Memory B cell (primary cell): ENCODE measurements at regions not wholly inside any gene's neighbourhood (a gene's known extent, or its start where the extent isn't known, plus 50 kb on each side); places are given as distances from the start of the nearest gene placed in this dataset.

Experiments
- ATAC-seq: fragments of 150-1000 bp; cut with Tn5 transposase; 2 replicates; pipeline ENCODE4 v1.10.0; 2021; ENCODE audit warnings: low read depth, mild to moderate bottlenecking, moderate library complexity
- DNase-seq, 2 donors: peaks; one replicate each; pipeline ENCODE4 v3.0.0; 2022; ENCODE audit warnings: low spot score in 2 of 2
- H3K27ac Mint-ChIP-seq: one replicate; pipeline ENCODE4 v1.8.0; 2022; ENCODE audit warnings: mild to moderate bottlenecking, moderate library complexity, mixed read lengths
- H3K27me3 Mint-ChIP-seq: one replicate; pipeline ENCODE4 v1.8.0; 2022; ENCODE audit warnings: mixed read lengths
- H3K36me3 Mint-ChIP-seq: one replicate; pipeline ENCODE4 v1.8.0; 2022; ENCODE audit warnings: mild to moderate bottlenecking, mixed read lengths
- H3K4me1 Mint-ChIP-seq: one replicate; pipeline ENCODE4 v1.8.0; 2022; ENCODE audit warnings: mixed read lengths
- H3K4me3 Mint-ChIP-seq: one replicate; pipeline ENCODE4 v1.8.0; 2022; ENCODE audit warnings: mild to moderate bottlenecking, moderate library complexity, mixed read lengths
- H3K9me3 Mint-ChIP-seq: one replicate; pipeline ENCODE4 v1.8.0; 2022; ENCODE audit warnings: mixed read lengths

- Mint-ChIP-seq H3K27me3 (no peaks in the 10 kb centered on the region), H3K9me3 (peaks cover 12% of the 10 kb centered on the region), H3K27ac (no peak overlapping the region), H3K4me3 (no peak overlapping the region), H3K36me3 (no peaks in the 10 kb centered on the region), H3K4me1 (no peaks in the 10 kb centered on the region)
- DNase-seq: no peak
- ATAC-seq: no peak
Observed at GRCh38 chr1:98502937-98503336, 158.6 kb upstream of the SNX7 start.

- no peak overlapping the region for H3K4me3 Mint-ChIP-seq
- DNase-seq (no peak), ATAC-seq (no peak)
Observed at GRCh38 chr1:98500324-98500723, 161.2 kb upstream of the SNX7 start.

GRCh38 chr1:98498651-98499050 lies 162.9 kb upstream of the SNX7 start:
- Mint-ChIP-seq H3K9me3 (no peaks in the 10 kb centered on the region), H3K27ac (no peak overlapping the region), H3K27me3 (no peaks in the 10 kb centered on the region), H3K36me3 (no peaks in the 10 kb centered on the region), H3K4me1 (no peaks in the 10 kb centered on the region), H3K4me3 (no peak overlapping the region)
- ATAC-seq (no peak), DNase-seq (no peak)

More at GRCh38 chr1:98500324-98500723, 161.2 kb upstream of the SNX7 start:
- Mint-ChIP-seq H3K27ac (no peak overlapping the region), H3K9me3 (no peaks in the 10 kb centered on the region), H3K4me1 (no peaks in the 10 kb centered on the region), H3K36me3 (no peaks in the 10 kb centered on the region), H3K27me3 (no peaks in the 10 kb centered on the region)

- no peak for ATAC-seq
- Mint-ChIP-seq H3K27me3 (no peaks in the 10 kb centered on the region), H3K4me1 (no peaks in the 10 kb centered on the region), H3K36me3 (no peaks in the 10 kb centered on the region), H3K4me3 (no peak overlapping the region), H3K27ac (no peak overlapping the region), H3K9me3 (no peaks in the 10 kb centered on the region)
- no peak for DNase-seq
Observed at GRCh38 chr1:98497497-98497896, 164.0 kb upstream of the SNX7 start.

- ATAC-seq (no peak), DNase-seq (no peak)
- no peaks in the 10 kb centered on the region for H3K27me3 Mint-ChIP-seq
Observed at GRCh38 chr1:98496256-98496995, 165.1 kb upstream of the SNX7 start.

GRCh38 chr1:98493469-98493868 lies 168.1 kb upstream of the SNX7 start:
- H3K36me3 Mint-ChIP-seq: no peaks in the 10 kb centered on the region
- H3K27ac Mint-ChIP-seq: no peak overlapping the region
- H3K4me3 Mint-ChIP-seq: no peak overlapping the region
- no peaks in the 10 kb centered on the region for H3K27me3 Mint-ChIP-seq
- DNase-seq: no peak
- no peak for ATAC-seq
- no peaks in the 10 kb centered on the region for H3K9me3 Mint-ChIP-seq
- H3K4me1 Mint-ChIP-seq: no peaks in the 10 kb centered on the region

More at GRCh38 chr1:98496256-98496995, 165.1 kb upstream of the SNX7 start:
- no peak overlapping the region for H3K4me3 Mint-ChIP-seq
- no peaks in the 10 kb centered on the region for H3K9me3 Mint-ChIP-seq
- no peaks in the 10 kb centered on the region for H3K4me1 Mint-ChIP-seq
- H3K36me3 Mint-ChIP-seq: no peaks in the 10 kb centered on the region
- no peak overlapping the region for H3K27ac Mint-ChIP-seq

- no peak for ATAC-seq
Observed at GRCh38 chr1:98490099-98490498, 171.4 kb upstream of the SNX7 start.

GRCh38 chr1:98487620-98488019 lies 173.9 kb upstream of the SNX7 start:
- Mint-ChIP-seq H3K4me1 (no peaks in the 10 kb centered on the region), H3K9me3 (peaks cover 2% of the 10 kb centered on the region), H3K27ac (no peak overlapping the region), H3K4me3 (no peak overlapping the region), H3K36me3 (no peaks in the 10 kb centered on the region), H3K27me3 (no peaks in the 10 kb centered on the region)
- ATAC-seq: no peak
- DNase-seq: no peak

More at GRCh38 chr1:98490099-98490498, 171.4 kb upstream of the SNX7 start:
- no peaks in the 10 kb centered on the region for H3K27me3 Mint-ChIP-seq
- no peak overlapping the region for H3K4me3 Mint-ChIP-seq
- no peak for DNase-seq
- H3K4me1 Mint-ChIP-seq: no peaks in the 10 kb centered on the region
- no peaks in the 10 kb centered on the region for H3K36me3 Mint-ChIP-seq
- no peaks in the 10 kb centered on the region for H3K9me3 Mint-ChIP-seq
- H3K27ac Mint-ChIP-seq: no peak overlapping the region

- no peak overlapping the region for H3K27ac Mint-ChIP-seq
- no peaks in the 10 kb centered on the region for H3K27me3 Mint-ChIP-seq
- H3K4me1 Mint-ChIP-seq: no peaks in the 10 kb centered on the region
- no peaks in the 10 kb centered on the region for H3K36me3 Mint-ChIP-seq
- H3K4me3 Mint-ChIP-seq: no peak overlapping the region
- DNase-seq (no peak), ATAC-seq (no peak)
- H3K9me3 Mint-ChIP-seq: peaks cover 2% of the 10 kb centered on the region
Observed at GRCh38 chr1:98482611-98483010, 178.9 kb upstream of the SNX7 start.

GRCh38 chr1:98480271-98480670 lies 181.2 kb upstream of the SNX7 start:
- no peak for ATAC-seq
- H3K27ac Mint-ChIP-seq: no peak overlapping the region

GRCh38 chr1:98478121-98478520 lies 183.4 kb upstream of the SNX7 start:
- peaks cover under 1% of the 10 kb centered on the region for H3K9me3 Mint-ChIP-seq
- ATAC-seq: no peak
- H3K4me3 Mint-ChIP-seq: no peak overlapping the region
- H3K36me3 Mint-ChIP-seq: no peaks in the 10 kb centered on the region
- no peak overlapping the region for H3K27ac Mint-ChIP-seq
- no peak for DNase-seq
- H3K27me3 Mint-ChIP-seq: no peaks in the 10 kb centered on the region
- H3K4me1 Mint-ChIP-seq: no peaks in the 10 kb centered on the region

More at GRCh38 chr1:98480271-98480670, 181.2 kb upstream of the SNX7 start:
- H3K9me3 Mint-ChIP-seq: peaks cover 2% of the 10 kb centered on the region
- no peak overlapping the region for H3K4me3 Mint-ChIP-seq
- no peaks in the 10 kb centered on the region for H3K4me1 Mint-ChIP-seq
- H3K27me3 Mint-ChIP-seq: no peaks in the 10 kb centered on the region
- no peak for DNase-seq
- no peaks in the 10 kb centered on the region for H3K36me3 Mint-ChIP-seq

GRCh38 chr1:98472878-98473277 lies 188.6 kb upstream of the SNX7 start:
- Mint-ChIP-seq H3K27ac (no peak overlapping the region), H3K27me3 (no peaks in the 10 kb centered on the region), H3K4me1 (no peaks in the 10 kb centered on the region), H3K36me3 (no peaks in the 10 kb centered on the region), H3K4me3 (no peak overlapping the region), H3K9me3 (no peaks in the 10 kb centered on the region)
- DNase-seq (no peak), ATAC-seq (no peak)

- H3K4me3 Mint-ChIP-seq: no peak overlapping the region
- H3K27ac Mint-ChIP-seq: no peak overlapping the region
- ATAC-seq (no peak), DNase-seq (no peak)
- no peaks in the 10 kb centered on the region for H3K27me3 Mint-ChIP-seq
- no peaks in the 10 kb centered on the region for H3K36me3 Mint-ChIP-seq
- no peaks in the 10 kb centered on the region for H3K4me1 Mint-ChIP-seq
- H3K9me3 Mint-ChIP-seq: no peaks in the 10 kb centered on the region
Observed at GRCh38 chr1:98471633-98472032, 189.9 kb upstream of the SNX7 start.

GRCh38 chr1:98468111-98468717 lies 193.3 kb upstream of the SNX7 start:
- H3K27me3 Mint-ChIP-seq: no peaks in the 10 kb centered on the region
- H3K36me3 Mint-ChIP-seq: no peaks in the 10 kb centered on the region
- no peak overlapping the region for H3K27ac Mint-ChIP-seq
- DNase-seq: no peak
- H3K4me1 Mint-ChIP-seq: no peaks in the 10 kb centered on the region
- no peaks in the 10 kb centered on the region for H3K9me3 Mint-ChIP-seq
- no peak overlapping the region for H3K4me3 Mint-ChIP-seq
- ATAC-seq: no peak

- ATAC-seq (no peak), DNase-seq (no peak)
- no peak overlapping the region for H3K27ac Mint-ChIP-seq
- no peaks in the 10 kb centered on the region for H3K36me3 Mint-ChIP-seq
- H3K4me1 Mint-ChIP-seq: no peaks in the 10 kb centered on the region
- H3K4me3 Mint-ChIP-seq: no peak overlapping the region
- H3K27me3 Mint-ChIP-seq: no peaks in the 10 kb centered on the region
- no peaks in the 10 kb centered on the region for H3K9me3 Mint-ChIP-seq
Observed at GRCh38 chr1:98467586-98467985, 193.9 kb upstream of the SNX7 start.
